ENCODE measurements at regions not wholly inside any gene's neighbourhood (a gene's known extent, or its start where the extent isn't known, plus 50 kb on each side); places are given as distances from the start of the nearest gene placed in this dataset.

- TF ChIP-seq, protein P1, sequence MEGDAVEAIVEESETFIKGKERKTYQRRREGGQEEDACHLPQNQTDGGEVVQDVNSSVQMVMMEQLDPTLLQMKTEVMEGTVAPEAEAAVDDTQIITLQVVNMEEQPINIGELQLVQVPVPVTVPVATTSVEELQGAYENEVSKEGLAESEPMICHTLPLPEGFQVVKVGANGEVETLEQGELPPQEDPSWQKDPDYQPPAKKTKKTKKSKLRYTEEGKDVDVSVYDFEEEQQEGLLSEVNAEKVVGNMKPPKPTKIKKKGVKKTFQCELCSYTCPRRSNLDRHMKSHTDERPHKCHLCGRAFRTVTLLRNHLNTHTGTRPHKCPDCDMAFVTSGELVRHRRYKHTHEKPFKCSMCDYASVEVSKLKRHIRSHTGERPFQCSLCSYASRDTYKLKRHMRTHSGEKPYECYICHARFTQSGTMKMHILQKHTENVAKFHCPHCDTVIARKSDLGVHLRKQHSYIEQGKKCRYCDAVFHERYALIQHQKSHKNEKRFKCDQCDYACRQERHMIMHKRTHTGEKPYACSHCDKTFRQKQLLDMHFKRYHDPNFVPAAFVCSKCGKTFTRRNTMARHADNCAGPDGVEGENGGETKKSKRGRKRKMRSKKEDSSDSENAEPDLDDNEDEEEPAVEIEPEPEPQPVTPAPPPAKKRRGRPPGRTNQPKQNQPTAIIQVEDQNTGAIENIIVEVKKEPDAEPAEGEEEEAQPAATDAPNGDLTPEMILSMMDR (IDR thresholded peaks at IDR 0.05; ENCODE audit: insufficient read depth, low read length): no peak
- TF ChIP-seq, protein P2, sequence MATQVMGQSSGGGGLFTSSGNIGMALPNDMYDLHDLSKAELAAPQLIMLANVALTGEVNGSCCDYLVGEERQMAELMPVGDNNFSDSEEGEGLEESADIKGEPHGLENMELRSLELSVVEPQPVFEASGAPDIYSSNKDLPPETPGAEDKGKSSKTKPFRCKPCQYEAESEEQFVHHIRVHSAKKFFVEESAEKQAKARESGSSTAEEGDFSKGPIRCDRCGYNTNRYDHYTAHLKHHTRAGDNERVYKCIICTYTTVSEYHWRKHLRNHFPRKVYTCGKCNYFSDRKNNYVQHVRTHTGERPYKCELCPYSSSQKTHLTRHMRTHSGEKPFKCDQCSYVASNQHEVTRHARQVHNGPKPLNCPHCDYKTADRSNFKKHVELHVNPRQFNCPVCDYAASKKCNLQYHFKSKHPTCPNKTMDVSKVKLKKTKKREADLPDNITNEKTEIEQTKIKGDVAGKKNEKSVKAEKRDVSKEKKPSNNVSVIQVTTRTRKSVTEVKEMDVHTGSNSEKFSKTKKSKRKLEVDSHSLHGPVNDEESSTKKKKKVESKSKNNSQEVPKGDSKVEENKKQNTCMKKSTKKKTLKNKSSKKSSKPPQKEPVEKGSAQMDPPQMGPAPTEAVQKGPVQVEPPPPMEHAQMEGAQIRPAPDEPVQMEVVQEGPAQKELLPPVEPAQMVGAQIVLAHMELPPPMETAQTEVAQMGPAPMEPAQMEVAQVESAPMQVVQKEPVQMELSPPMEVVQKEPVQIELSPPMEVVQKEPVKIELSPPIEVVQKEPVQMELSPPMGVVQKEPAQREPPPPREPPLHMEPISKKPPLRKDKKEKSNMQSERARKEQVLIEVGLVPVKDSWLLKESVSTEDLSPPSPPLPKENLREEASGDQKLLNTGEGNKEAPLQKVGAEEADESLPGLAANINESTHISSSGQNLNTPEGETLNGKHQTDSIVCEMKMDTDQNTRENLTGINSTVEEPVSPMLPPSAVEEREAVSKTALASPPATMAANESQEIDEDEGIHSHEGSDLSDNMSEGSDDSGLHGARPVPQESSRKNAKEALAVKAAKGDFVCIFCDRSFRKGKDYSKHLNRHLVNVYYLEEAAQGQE (IDR thresholded peaks at IDR 0.05; ENCODE audit: insufficient replicate concordance, low read depth): no peak
- TF ChIP-seq GABPA (IDR thresholded peaks at IDR 0.05; ENCODE audit: low read depth) (no peak), POLR2AphosphoS5 (IDR thresholded peaks at IDR 0.05; ENCODE audit: low read depth) (no peak)
Observed at GRCh38 chr12:19032826-19033225, 96.7 kb upstream of the PLEKHA5 start.

Data from HL-60 (cell line).